RWPE2 (cell line): ENCODE measurements at regions not wholly inside any gene's neighbourhood (a gene's known extent, or its start where the extent isn't known, plus 50 kb on each side); places are given as distances from the start of the nearest gene placed in this dataset.
"Not testable (repeated sequence)": the region's sequence is repeated elsewhere in the genome, so short reads cannot be mapped to it uniquely, and the experiment has no call there.

ENCODE experiments used
- ATAC-seq: fragments of 200-7000 bp; cut with Tn5 transposase; 3 replicates; pipeline ENCODE4 v1.9.1; 2021; ENCODE audit warnings: low read depth
- DNase-seq: peaks from one replicate; pipeline ENCODE4 v3.0.0-alpha.2; 2020; ENCODE audit warnings: low spot score
- H3K27ac ChIP-seq: fragments of 450-650 bp; 2 replicates; pipeline ENCODE4 v1.5.1; 2017; ENCODE audit warnings: mild to moderate bottlenecking; ENCODE audit not compliant: poor library complexity, severe bottlenecking
- H3K27me3 ChIP-seq: fragments of 250-450 bp; sonication (Bioruptor Pico); 2 replicates; pipeline ENCODE4 v1.5.1; 2021; ENCODE audit warnings: mild to moderate bottlenecking, moderate library complexity; ENCODE audit not compliant: insufficient read depth, poor library complexity, severe bottlenecking
- H3K36me3 ChIP-seq: fragments of 250-450 bp; sonication (Bioruptor Pico); 2 replicates; pipeline ENCODE4 v1.5.1; 2020; ENCODE audit warnings: low read depth, mild to moderate bottlenecking, moderate library complexity
- H3K4me1 ChIP-seq: fragments of 250-450 bp; sonication (Bioruptor Pico); 2 replicates; pipeline ENCODE4 v1.5.1; 2021; ENCODE audit warnings: mild to moderate bottlenecking, moderate library complexity; ENCODE audit not compliant: insufficient read depth, poor library complexity, severe bottlenecking
- H3K4me3 ChIP-seq: fragments of 250-450 bp; sonication (Bioruptor Pico); 2 replicates; pipeline ENCODE4 v1.5.1; 2021; ENCODE audit warnings: mild to moderate bottlenecking, moderate library complexity; ENCODE audit not compliant: severe bottlenecking
- H3K9me3 ChIP-seq: fragments of 250-450 bp; sonication (Bioruptor Pico); 2 replicates; pipeline ENCODE4 v1.5.1; 2021; ENCODE audit warnings: mild to moderate bottlenecking, moderate library complexity; ENCODE audit not compliant: severe bottlenecking
- TF ChIP-seq, protein P1 (sequence below): fragments of 450-650 bp; IDR thresholded peaks from one replicate; pipeline ENCODE4 v1.5.1; 2017; ENCODE audit warnings: mild to moderate bottlenecking, moderate library complexity; ENCODE audit not compliant: poor library complexity, severe bottlenecking

GRCh38 chr2:89797320-89798038 is 1106.0 kb downstream of the RPIA start:
- Histone ChIP-seq H3K4me1 (no peaks in the 10 kb centered on the region), H3K9me3 (peaks cover 54% of the 10 kb centered on the region), H3K36me3 (no peaks in the 10 kb centered on the region), H3K27ac (no peak overlapping the region), H3K4me3 (no peak overlapping the region), H3K27me3 (no peaks in the 10 kb centered on the region)
- ATAC-seq (no peak), DNase-seq (no peak)
- TF ChIP-seq, protein P1, sequence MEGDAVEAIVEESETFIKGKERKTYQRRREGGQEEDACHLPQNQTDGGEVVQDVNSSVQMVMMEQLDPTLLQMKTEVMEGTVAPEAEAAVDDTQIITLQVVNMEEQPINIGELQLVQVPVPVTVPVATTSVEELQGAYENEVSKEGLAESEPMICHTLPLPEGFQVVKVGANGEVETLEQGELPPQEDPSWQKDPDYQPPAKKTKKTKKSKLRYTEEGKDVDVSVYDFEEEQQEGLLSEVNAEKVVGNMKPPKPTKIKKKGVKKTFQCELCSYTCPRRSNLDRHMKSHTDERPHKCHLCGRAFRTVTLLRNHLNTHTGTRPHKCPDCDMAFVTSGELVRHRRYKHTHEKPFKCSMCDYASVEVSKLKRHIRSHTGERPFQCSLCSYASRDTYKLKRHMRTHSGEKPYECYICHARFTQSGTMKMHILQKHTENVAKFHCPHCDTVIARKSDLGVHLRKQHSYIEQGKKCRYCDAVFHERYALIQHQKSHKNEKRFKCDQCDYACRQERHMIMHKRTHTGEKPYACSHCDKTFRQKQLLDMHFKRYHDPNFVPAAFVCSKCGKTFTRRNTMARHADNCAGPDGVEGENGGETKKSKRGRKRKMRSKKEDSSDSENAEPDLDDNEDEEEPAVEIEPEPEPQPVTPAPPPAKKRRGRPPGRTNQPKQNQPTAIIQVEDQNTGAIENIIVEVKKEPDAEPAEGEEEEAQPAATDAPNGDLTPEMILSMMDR = no peak

- not testable (repeated sequence) for H3K27ac ChIP-seq, H3K4me3 ChIP-seq, H3K36me3 ChIP-seq, ATAC-seq, DNase-seq, H3K27me3 ChIP-seq, H3K4me1 ChIP-seq
- peaks cover 60% of the 10 kb centered on the region for H3K9me3 ChIP-seq
Observed at GRCh38 chr2:89801207-89801606, 1109.7 kb downstream of the RPIA start.

DNA sequence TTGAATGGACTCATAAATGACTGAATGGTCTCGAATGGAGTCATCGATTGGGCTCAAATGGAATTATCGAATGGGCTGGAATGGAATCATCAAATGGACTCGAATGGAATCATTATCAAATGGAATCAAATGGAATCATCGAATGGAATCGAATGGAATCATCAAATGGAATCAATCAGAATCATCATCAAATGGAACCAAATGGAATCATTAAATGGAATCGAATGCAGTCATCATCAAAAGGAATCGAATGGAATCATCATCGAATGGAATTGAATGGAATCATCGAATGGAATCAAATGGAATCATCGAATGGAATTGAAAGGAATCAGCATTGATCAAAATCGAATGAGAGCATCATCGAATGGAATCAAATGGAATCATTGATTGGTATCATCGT is 1114.9 kb downstream of the RPIA start:
- H3K36me3 ChIP-seq, H3K27me3 ChIP-seq: not testable (repeated sequence)
- H3K9me3 ChIP-seq = peaks cover 36% of the 10 kb centered on the region

DNA sequence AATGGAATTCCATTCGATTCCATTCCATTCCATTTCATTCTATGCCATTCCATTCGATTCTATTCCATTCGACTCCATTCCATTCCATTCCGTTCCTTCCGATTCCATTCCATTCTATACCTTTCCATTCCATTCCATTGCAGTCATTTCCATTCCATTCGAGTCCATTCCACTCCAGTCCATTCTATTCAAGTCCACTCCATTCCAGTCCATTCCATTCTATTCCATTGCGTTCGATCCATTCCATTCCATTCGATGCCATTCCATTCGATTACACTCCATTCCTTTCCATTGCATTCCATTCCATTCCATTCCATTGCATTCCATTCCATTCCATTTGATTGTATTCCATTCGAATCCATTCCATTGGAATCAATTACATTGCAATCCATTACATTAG is 1119.8 kb downstream of the RPIA start:
- H3K4me1 ChIP-seq = no peaks in the 10 kb centered on the region
- ATAC-seq = no peak
- no peak for DNase-seq
- H3K27me3 ChIP-seq = no peaks in the 10 kb centered on the region
- no peak overlapping the region for H3K27ac ChIP-seq
- H3K36me3 ChIP-seq = no peaks in the 10 kb centered on the region
- TF ChIP-seq, protein P1 = no peak
- peaks cover 31% of the 10 kb centered on the region for H3K9me3 ChIP-seq
- H3K4me3 ChIP-seq = no peak overlapping the region

More for the DNA sequence above, 1114.9 kb downstream of the RPIA start:
- not testable (repeated sequence) for DNase-seq, ATAC-seq, H3K27ac ChIP-seq, H3K4me3 ChIP-seq, H3K4me1 ChIP-seq

DNA sequence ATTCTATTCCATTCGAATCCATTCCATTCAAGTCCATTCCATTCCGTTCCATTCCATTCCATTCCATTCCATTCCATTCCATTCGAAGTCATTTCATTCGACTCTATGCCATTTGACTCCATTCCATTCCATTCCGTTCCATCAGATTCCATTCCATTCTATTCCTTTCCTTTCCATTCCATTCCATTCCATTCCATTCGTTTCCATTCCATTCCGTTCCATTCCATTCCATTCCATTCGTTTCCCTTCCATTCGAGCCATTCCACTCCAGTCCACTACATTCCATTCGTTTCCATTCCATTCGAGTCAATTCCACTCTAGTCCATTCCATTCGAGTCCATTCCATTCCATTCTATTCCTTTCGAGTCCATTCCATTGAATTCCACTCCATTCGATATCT is 1120.4 kb downstream of the RPIA start:
- not testable (repeated sequence) for H3K27me3 ChIP-seq, DNase-seq, H3K4me1 ChIP-seq, H3K27ac ChIP-seq, H3K4me3 ChIP-seq, H3K36me3 ChIP-seq, ATAC-seq
- H3K9me3 ChIP-seq = peaks cover 29% of the 10 kb centered on the region

- not testable (repeated sequence) for DNase-seq, H3K4me1 ChIP-seq, H3K36me3 ChIP-seq, H3K27ac ChIP-seq, H3K27me3 ChIP-seq, ATAC-seq, H3K4me3 ChIP-seq
- peaks cover 40% of the 10 kb centered on the region for H3K9me3 ChIP-seq
Observed at GRCh38 chr2:89814359-89814758, 1122.9 kb downstream of the RPIA start.

GRCh38 chr2:89818873-89819272 is 1127.4 kb downstream of the RPIA start:
- H3K4me1 ChIP-seq = no peaks in the 10 kb centered on the region
- TF ChIP-seq, protein P1 = no peak
- H3K36me3 ChIP-seq = no peaks in the 10 kb centered on the region
- DNase-seq = no peak
- no peak overlapping the region for H3K27ac ChIP-seq
- peaks cover 43% of the 10 kb centered on the region for H3K9me3 ChIP-seq
- no peaks in the 10 kb centered on the region for H3K27me3 ChIP-seq
- no peak overlapping the region for H3K4me3 ChIP-seq
- ATAC-seq = no peak
